Retinal pigment epithelial cell (primary cell): ENCODE measurements at regions not wholly inside any gene's neighbourhood (a gene's known extent, or its start where the extent isn't known, plus 50 kb on each side); places are given as distances from the start of the nearest gene placed in this dataset.

Experiments used
- DNase-seq: peaks from one replicate; pipeline ENCODE4 v3.0.0-alpha.2; 2010; ENCODE audit warnings: low read depth
- H3K4me3 ChIP-seq: 2 replicates; pipeline ENCODE4 v1.5.1; 2011; ENCODE audit warnings: mild to moderate bottlenecking, low read length, control low read depth, moderate library complexity
- CTCF ChIP-seq: conservative IDR thresholded peaks from 2 replicates; pipeline ENCODE4 v1.5.1; 2011; ENCODE audit warnings: low read depth, low read length, control low read depth, inconsistent platforms

GRCh38 chr5:30930736-30931135, 262.8 kb upstream of the CDH6 start:
- TF ChIP-seq CTCF = no peak

GRCh38 chr5:30928956-30929355, 264.5 kb upstream of the CDH6 start:
- DNase-seq = no peak
- no peak overlapping the region for H3K4me3 ChIP-seq
- TF ChIP-seq CTCF = no peak

More at GRCh38 chr5:30930736-30931135, 262.8 kb upstream of the CDH6 start:
- no peak overlapping the region for H3K4me3 ChIP-seq
- no peak for DNase-seq

GRCh38 chr5:30926218-30926617, 267.3 kb upstream of the CDH6 start:
- TF ChIP-seq CTCF = no peak
- DNase-seq = no peak
- H3K4me3 ChIP-seq = no peak overlapping the region

GRCh38 chr5:30921388-30921787, 272.1 kb upstream of the CDH6 start:
- H3K4me3 ChIP-seq = no peak overlapping the region
- no peak for DNase-seq
- TF ChIP-seq CTCF = no peak

GRCh38 chr5:30918171-30918570, 275.3 kb upstream of the CDH6 start:
- H3K4me3 ChIP-seq = no peak overlapping the region
- peak; percentile 45 for DNase-seq
- TF ChIP-seq CTCF = no peak

- H3K4me3 ChIP-seq = no peak overlapping the region
- no peak for TF ChIP-seq CTCF
- DNase-seq = no peak
Observed at GRCh38 chr5:30908356-30908755, 285.1 kb upstream of the CDH6 start.

- H3K4me3 ChIP-seq = no peak overlapping the region
- no peak for DNase-seq
- no peak for TF ChIP-seq CTCF
Observed at GRCh38 chr5:30900367-30900766, 293.1 kb upstream of the CDH6 start.
